GM20431 (cell line): ENCODE measurements at regions not wholly inside any gene's neighbourhood (a gene's known extent, or its start where the extent isn't known, plus 50 kb on each side); places are given as distances from the start of the nearest gene placed in this dataset.
"Not testable (repeated sequence)": the region's sequence is repeated elsewhere in the genome, so short reads cannot be mapped to it uniquely, and the experiment has no call there.

Source experiments
- in situ Hi-C: fragments of 300-500 bp; cut with MseI, MboI; formaldehyde crosslinking; loops from one replicate; pipeline ENCODE4 v1.15.0; 2020; ENCODE audit warnings: low sequenced_read_pairs; ENCODE audit not compliant: unreplicated experiment

- in situ Hi-C loops, result no loop called here
Observed at GRCh38 chr10:64574371-64574770, 1053.2 kb downstream of the REEP3 start.

- in situ Hi-C loops, result no loop called here
Observed at GRCh38 chr10:64576497-64576896, 1055.3 kb downstream of the REEP3 start.

- in situ Hi-C loops, result not testable (repeated sequence)
Observed at GRCh38 chr10:64578757-64579156, 1057.6 kb downstream of the REEP3 start.

DNA sequence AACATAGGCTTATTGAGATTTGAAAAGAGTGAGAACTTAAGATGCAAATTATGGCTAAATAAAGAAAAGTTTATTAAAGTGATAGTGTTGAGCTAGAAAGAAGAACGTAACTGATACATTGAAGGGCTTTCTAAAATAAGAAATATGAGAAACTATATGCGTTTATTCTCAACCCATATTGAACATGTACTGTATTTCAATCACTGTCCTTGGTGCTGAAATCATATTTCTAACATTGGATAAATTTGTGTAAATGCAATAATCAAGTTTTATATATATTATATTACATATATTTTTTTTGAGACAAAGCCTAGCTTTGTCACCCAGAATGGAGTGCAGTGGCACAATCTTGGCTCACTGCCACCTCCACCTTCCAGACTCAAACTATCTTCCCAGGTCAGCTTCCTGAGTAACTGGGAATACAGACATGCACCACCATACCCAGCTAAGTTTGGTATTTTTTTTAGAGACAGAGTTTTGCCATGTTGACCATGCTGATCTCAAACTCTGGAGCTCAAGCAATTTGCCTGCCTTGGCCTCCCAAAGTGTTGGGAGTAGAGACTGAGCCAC is 1065.8 kb downstream of the REEP3 start:
- in situ Hi-C loops, result no loop called here

DNA sequence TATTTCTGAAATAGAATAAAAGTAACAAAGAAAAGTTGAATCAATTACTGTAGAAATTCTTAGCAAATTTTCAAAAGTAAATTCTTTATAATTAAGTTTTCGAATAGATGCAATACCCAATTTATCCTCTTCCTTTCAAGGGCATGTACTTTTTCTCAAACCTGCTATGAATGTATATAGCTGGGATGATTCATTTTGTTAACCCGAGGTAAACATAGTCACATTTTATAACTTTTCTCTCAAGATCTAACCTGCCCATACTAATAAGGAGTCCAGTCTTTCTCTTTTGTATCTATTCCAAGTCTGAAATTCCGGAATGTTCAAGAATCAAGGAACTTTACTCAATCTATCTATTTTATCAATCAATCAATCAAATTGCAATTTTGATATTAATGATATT is 1072.9 kb downstream of the REEP3 start:
- in situ Hi-C loops, result no loop called here

GRCh38 chr10:64598600-64598999 is 1077.4 kb downstream of the REEP3 start:
- in situ Hi-C loops, result no loop called here

GRCh38 chr10:64601298-64601697 is 1080.1 kb downstream of the REEP3 start:
- in situ Hi-C loops, result no loop called here

- in situ Hi-C loops, result no loop called here
Observed at GRCh38 chr10:64617085-64617484, 1095.9 kb downstream of the REEP3 start.

DNA sequence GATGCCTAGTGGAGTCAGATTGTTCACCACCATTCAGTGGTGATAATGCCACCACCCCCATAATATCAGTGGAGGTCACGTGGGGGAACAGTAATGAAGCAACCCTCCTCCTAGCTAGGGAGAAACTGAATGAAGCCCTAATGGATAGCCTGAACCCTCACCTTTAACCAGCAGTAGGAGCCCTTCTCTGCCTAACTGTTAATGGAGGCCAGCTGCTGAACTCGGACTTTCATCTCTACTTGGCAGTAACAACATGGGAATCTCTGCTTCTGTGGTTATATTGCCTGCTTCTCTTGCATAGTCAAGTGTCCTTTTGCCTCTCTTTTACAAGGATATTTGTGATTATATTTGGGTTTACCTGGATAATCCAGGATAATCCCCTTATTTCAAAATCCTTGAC is 1097.9 kb downstream of the REEP3 start:
- in situ Hi-C loops, result no loop called here

DNA sequence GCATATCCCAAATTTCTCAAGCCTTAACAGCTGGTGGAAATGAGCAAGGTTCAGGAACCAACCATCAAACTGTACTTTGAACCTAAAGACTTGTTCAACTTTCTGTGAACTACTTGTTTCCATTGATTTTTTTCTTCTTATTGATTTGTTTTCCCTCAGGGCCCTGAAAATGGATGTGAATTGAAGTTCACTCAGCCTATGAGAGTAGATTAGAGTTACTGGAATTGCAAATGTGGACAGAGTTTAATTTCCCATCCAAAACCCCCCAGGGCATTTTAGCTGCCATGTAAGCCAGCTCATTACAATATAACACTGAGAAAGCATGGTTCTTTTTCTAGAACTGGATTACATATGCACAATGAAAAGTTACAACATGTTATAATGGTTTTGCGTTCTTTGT is 1105.7 kb downstream of the REEP3 start:
- in situ Hi-C loops, result no loop called here

- in situ Hi-C loops, result no loop called here
Observed at GRCh38 chr10:64630534-64630933, 1109.3 kb downstream of the REEP3 start.

GRCh38 chr10:64635906-64636305 is 1114.7 kb downstream of the REEP3 start:
- in situ Hi-C loops, result no loop called here

DNA sequence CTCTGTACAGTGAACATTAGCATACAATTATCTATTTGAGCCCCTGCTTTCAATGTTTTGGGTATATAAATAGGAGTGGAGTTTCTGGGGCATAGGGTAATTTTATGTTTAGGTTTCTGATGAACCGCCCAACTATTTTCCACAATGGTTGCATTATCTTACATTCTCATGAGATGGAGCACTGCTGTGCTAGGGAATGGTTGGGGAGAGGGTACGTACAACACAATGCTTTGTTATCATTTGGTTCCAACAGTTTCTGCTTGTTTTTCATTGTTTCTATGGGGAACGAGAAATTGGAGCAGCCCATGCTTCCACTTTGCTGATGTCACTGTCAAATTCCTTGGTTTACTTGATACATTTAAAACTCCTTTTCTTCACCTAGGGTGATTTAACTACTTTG is 1115.3 kb downstream of the REEP3 start:
- in situ Hi-C loops, result no loop called here

DNA sequence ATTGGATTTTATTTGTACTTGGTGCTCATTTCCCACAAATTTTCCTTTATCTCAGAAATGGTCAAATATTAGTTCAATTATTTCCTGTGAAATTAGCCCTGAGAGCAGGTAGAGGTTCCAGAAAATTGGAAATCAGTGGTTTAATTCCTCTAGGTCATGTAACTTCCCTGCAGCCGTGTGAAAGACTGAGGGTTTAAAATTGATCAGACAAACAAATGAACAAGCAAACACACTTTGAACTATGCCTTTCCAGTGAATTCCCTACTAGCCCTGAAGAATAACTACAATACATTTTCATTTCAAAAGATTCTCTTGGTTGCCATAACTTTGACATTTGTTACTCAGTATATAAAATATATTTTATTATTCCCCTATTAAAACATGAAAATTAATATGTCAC is 1116.7 kb downstream of the REEP3 start:
- in situ Hi-C loops, result no loop called here

DNA sequence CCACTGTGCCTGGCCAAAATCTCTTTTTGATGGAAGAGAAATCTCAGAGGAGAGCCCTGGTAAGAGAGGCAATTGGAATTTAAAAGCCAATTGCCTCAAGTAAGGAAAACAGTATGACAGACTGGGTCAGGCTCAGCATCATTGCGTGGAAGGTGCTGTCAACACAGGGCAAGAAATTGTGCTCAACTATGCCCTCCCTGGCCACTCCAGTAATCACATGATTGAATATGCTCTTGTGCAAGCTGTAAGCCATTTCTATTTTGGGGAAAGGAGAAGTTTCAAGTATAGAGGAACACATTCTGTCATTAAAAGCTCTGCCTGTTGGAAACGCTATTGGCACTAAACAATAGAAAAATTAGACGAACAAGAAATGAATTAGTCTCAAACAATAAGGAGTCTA is 1127.7 kb downstream of the REEP3 start:
- in situ Hi-C loops, result no loop called here

- in situ Hi-C loops, result no loop called here
Observed at GRCh38 chr10:64658528-64658927, 1137.3 kb downstream of the REEP3 start.

- in situ Hi-C loops, result no loop called here
Observed at GRCh38 chr10:64659311-64659710, 1138.1 kb downstream of the REEP3 start.

DNA sequence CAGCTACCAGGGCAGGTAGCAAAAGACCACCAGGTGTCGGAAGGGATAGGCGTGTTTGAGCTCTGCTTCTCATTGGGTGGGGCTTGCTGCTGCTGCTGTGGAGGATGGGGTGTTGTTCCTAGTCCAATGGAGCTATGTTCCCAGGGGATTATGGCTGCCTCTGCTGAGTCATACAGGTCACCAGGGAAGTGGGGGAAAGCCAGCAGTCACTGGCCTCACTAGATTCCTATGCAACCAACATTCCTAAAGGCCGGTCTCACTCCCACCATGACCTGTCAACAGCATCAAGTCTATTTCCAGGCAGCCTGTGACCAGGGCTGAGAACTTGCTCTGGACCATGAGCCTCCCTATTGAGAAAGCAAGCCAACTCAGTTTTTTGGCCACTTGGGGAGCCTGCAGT is 1160.8 kb downstream of the REEP3 start:
- in situ Hi-C loops, result no loop called here

DNA sequence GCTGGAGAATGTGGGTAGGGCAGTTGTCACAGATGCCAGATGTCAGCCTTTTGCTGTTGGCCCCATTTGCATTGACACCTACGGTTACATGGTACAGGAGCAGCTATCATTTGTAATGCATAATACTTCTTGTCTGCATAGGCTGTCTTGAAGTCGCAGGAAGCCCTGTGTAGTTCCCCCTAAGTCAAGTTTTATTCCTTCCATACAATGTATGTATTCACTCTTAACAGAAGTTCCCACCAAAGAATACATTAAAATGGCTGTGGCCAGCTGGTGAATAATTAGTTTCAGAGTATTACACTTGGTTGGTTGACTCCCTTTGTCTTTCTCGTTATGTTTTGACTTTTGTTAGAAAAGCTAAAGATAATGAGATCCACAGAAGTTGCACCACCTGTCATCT is 1169.0 kb downstream of the REEP3 start:
- in situ Hi-C loops, result no loop called here

DNA sequence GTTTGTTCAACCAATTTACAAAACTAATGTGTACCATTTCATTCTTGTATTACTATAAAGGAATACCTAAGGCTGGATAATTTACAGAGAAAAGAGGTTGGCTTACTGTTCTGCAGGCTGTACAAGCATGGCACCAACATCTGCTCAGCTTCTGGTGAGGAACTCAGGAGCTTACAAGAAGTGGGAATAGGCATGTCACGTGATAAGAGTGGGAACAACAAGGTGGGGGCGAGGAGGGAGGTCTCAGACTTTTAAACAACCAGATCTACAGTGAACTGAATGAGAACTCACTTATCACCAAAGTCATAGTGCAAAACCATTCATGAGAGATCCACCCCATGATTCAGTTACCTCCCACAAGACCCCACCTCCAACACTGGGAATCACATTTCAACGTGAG is 1178.0 kb downstream of the REEP3 start:
- in situ Hi-C loops, result no loop called here

GRCh38 chr10:64702086-64702485 is 1180.9 kb downstream of the REEP3 start:
- in situ Hi-C loops, result not testable (repeated sequence)

GRCh38 chr10:64708884-64709681 is 1187.9 kb downstream of the REEP3 start:
- in situ Hi-C loops, result no loop called here
